ENCODE measurements at regions not wholly inside any gene's neighbourhood (a gene's known extent, or its start where the extent isn't known, plus 50 kb on each side); places are given as distances from the start of the nearest gene placed in this dataset.

DNA sequence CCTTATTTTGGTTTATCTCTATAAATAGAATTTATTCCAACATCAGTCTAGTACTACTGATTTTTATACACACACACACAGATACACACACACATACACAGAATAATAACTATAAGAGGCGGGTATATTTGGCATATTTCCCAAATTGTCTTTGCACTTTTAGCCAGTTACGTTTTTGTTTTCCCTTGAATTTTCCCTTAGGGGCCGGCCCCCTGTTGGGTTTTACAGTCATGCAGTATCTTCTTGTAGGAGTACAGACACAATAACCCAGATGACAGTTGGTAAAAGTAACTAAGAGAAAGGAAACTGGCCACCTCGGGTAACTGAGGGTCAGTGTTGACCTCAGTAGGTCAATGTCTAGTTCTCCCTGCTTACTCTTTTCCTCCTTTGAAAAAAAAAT is 50.9 kb downstream of the DISP1 start:
- Histone ChIP-seq H3K27me3 (no peaks in the 10 kb centered on the region), H2AFZ (replicated peaks) (no peak overlapping the region), H4K20me1 (ENCODE audit: low read depth) (no peaks in the 10 kb centered on the region), H3K9me3 (ENCODE audit: low read depth) (no peaks in the 10 kb centered on the region), H3K4me3 (no peak overlapping the region), H3K27ac (no peak overlapping the region), H3K36me3 (no peaks in the 10 kb centered on the region), H3K4me1 (no peaks in the 10 kb centered on the region), H3F3A (ENCODE audit: low read depth) (no peaks in the 10 kb centered on the region), H3K4me2 (no peak overlapping the region), H3K79me2 (ENCODE audit: low read depth) (no peaks in the 10 kb centered on the region), H3K9ac (no peak overlapping the region)
- DNase-seq (ENCODE audit: low spot score), result no peak
- peaks cover 3% of the 10 kb centered on the region for H3K9me3 Mint-ChIP-seq
- peaks cover 3% of the 10 kb centered on the region for H3K4me1 Mint-ChIP-seq
- TF ChIP-seq, protein P1, sequence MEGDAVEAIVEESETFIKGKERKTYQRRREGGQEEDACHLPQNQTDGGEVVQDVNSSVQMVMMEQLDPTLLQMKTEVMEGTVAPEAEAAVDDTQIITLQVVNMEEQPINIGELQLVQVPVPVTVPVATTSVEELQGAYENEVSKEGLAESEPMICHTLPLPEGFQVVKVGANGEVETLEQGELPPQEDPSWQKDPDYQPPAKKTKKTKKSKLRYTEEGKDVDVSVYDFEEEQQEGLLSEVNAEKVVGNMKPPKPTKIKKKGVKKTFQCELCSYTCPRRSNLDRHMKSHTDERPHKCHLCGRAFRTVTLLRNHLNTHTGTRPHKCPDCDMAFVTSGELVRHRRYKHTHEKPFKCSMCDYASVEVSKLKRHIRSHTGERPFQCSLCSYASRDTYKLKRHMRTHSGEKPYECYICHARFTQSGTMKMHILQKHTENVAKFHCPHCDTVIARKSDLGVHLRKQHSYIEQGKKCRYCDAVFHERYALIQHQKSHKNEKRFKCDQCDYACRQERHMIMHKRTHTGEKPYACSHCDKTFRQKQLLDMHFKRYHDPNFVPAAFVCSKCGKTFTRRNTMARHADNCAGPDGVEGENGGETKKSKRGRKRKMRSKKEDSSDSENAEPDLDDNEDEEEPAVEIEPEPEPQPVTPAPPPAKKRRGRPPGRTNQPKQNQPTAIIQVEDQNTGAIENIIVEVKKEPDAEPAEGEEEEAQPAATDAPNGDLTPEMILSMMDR (IDR thresholded peaks at IDR 0.05), result no peak
- TF ChIP-seq EZH2 (IDR thresholded peaks at IDR 0.05), result no peak
- TF ChIP-seq EZH2phosphoT487 (IDR thresholded peaks at IDR 0.05), result no peak
- H3K36me3 Mint-ChIP-seq, result peaks cover 7% of the 10 kb centered on the region
- no peak overlapping the region for H3K4me3 Mint-ChIP-seq
- no peaks in the 10 kb centered on the region for H3K27me3 Mint-ChIP-seq (ENCODE audit: insufficient read depth, low read depth)
- H3K27ac Mint-ChIP-seq, result no peak overlapping the region

DNA sequence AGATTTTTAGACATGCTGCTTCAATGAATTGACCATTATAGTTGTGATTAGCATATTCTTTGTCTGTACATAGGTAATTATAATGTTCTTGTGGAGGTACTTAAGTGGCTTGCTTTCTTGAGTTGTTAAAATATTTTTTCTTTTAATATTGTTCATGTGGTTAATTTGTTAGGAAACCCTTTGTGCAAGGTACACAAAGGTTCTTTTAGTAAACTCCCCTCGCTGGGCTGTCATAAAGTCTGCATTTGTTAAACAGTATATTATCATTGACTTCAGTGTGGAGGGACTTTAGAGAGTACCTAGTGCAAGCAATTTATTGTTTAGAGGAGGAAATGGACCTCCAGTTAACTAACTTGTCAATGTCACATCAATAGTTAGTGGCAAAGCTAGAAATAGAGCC is 52.5 kb downstream of the DISP1 start:
- H3K4me3 Mint-ChIP-seq, result no peak overlapping the region
- Histone ChIP-seq H3K27me3 (no peaks in the 10 kb centered on the region), H3K9me3 (ENCODE audit: low read depth) (no peaks in the 10 kb centered on the region), H3K4me1 (no peaks in the 10 kb centered on the region), H3K27ac (no peak overlapping the region), H2AFZ (replicated peaks) (no peak overlapping the region), H4K20me1 (ENCODE audit: low read depth) (no peaks in the 10 kb centered on the region), H3F3A (ENCODE audit: low read depth) (no peaks in the 10 kb centered on the region), H3K4me2 (no peak overlapping the region), H3K4me3 (no peak overlapping the region), H3K79me2 (ENCODE audit: low read depth) (no peaks in the 10 kb centered on the region), H3K9ac (no peak overlapping the region), H3K36me3 (no peaks in the 10 kb centered on the region)
- no peak for DNase-seq (ENCODE audit: low spot score)
- no peak for TF ChIP-seq EZH2phosphoT487 (IDR thresholded peaks at IDR 0.05)
- TF ChIP-seq EZH2 (IDR thresholded peaks at IDR 0.05), result no peak
- TF ChIP-seq, protein P1 (IDR thresholded peaks at IDR 0.05), result no peak
- H3K36me3 Mint-ChIP-seq, result peaks cover 7% of the 10 kb centered on the region
- H3K27me3 Mint-ChIP-seq (ENCODE audit: insufficient read depth, low read depth), result no peaks in the 10 kb centered on the region
- H3K4me1 Mint-ChIP-seq, result peaks cover 3% of the 10 kb centered on the region
- peaks cover 4% of the 10 kb centered on the region for H3K9me3 Mint-ChIP-seq
- H3K27ac Mint-ChIP-seq, result no peak overlapping the region

DNA sequence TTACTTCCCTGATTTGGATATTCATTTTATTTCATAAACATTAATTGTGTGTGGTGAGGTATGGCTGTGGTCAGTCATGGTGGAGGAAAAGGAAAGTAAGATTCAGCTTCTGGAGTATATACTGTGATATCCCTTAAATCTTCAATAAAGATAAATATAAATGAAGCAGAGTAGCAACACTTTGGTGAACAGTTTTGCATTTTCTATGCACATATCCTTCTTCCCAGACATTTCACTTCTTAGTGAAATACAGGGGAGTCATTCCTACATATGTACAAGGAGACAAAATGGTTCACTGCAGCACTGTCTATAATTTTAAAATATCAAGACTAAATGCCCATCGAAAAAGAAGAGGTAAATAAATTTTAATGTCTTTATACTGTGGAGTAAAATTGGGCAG is 61.3 kb downstream of the DISP1 start:
- H3K9me3 ChIP-seq (ENCODE audit: low read depth), result no peaks in the 10 kb centered on the region
- H3K4me3 ChIP-seq, result no peak overlapping the region
- H3K4me1 ChIP-seq, result no peaks in the 10 kb centered on the region
- no peaks in the 10 kb centered on the region for H4K20me1 ChIP-seq (ENCODE audit: low read depth)
- no peak for DNase-seq (ENCODE audit: low spot score)
- H3K79me2 ChIP-seq (ENCODE audit: low read depth), result no peaks in the 10 kb centered on the region
- Mint-ChIP-seq H3K27ac (no peak overlapping the region), H3K36me3 (peaks cover 24% of the 10 kb centered on the region), H3K4me1 (no peaks in the 10 kb centered on the region), H3K9me3 (peaks cover 8% of the 10 kb centered on the region), H3K4me3 (no peak overlapping the region), H3K27me3 (ENCODE audit: insufficient read depth, low read depth) (no peaks in the 10 kb centered on the region)
- no peak overlapping the region for H3K4me2 ChIP-seq
- no peak overlapping the region for H3K9ac ChIP-seq
- H3K27me3 ChIP-seq, result no peaks in the 10 kb centered on the region
- H2AFZ ChIP-seq (replicated peaks), result no peak overlapping the region
- no peak overlapping the region for H3K27ac ChIP-seq
- H3F3A ChIP-seq (ENCODE audit: low read depth), result no peaks in the 10 kb centered on the region
- TF ChIP-seq EZH2phosphoT487 (IDR thresholded peaks at IDR 0.05) (no peak), EZH2 (IDR thresholded peaks at IDR 0.05) (no peak)
- TF ChIP-seq, protein P1 (IDR thresholded peaks at IDR 0.05), result no peak
- no peaks in the 10 kb centered on the region for H3K36me3 ChIP-seq

Measured in neural progenitor cell (in vitro differentiated cells).